Panc1 (cell line): ENCODE measurements at regions not wholly inside any gene's neighbourhood (a gene's known extent, or its start where the extent isn't known, plus 50 kb on each side); places are given as distances from the start of the nearest gene placed in this dataset.

Experiments used
- ATAC-seq: fragments of 200-7000 bp; cut with Tn5 transposase; 2 replicates; pipeline ENCODE4 v1.9.1; 2020; ENCODE audit warnings: mild to moderate bottlenecking, moderate library complexity
- BruUV-seq: library from RNA; stranded (reverse); fragments of 400-500 nt; replicated peaks from 2 replicates; lab custom pipeline; 2021; lab: Mats Ljungman, UMichigan
- CTCF ChIA-PET: fragments of 300-600 bp; sonication (Branson Sonifier 250); formaldehyde crosslinking; loops from one replicate; lab custom pipeline; 2022; ENCODE audit warnings: antibody characterized with exemption; lab: Charles Lee
- POLR2A ChIA-PET: fragments of 300-600 bp; sonication (Branson Sonifier 250); formaldehyde crosslinking; loops from one replicate; lab custom pipeline; 2022; ENCODE audit warnings: antibody characterized with exemption; lab: Charles Lee
- DNase-seq: peaks from one replicate; pipeline ENCODE4 v3.0.0-alpha.2; 2010; ENCODE audit warnings: low read depth, low spot score
- H3K27ac ChIP-seq: 2 replicates; pipeline ENCODE4 v1.5.1; 2011; ENCODE audit warnings: mild to moderate bottlenecking, low read length, inconsistent platforms
- H3K27me3 ChIP-seq: fragments of 200-500 bp; sonication (Bioruptor generic); 2 replicates; pipeline ENCODE4 v1.6.0; 2014; ENCODE audit warnings: low read length, inconsistent platforms; ENCODE audit not compliant: control insufficient read depth, insufficient read depth
- H3K36me3 ChIP-seq: fragments of 200-500 bp; sonication (Bioruptor generic); 2 replicates; pipeline ENCODE4 v1.5.1; 2014; ENCODE audit warnings: inconsistent platforms, mild to moderate bottlenecking, low read length, moderate library complexity; ENCODE audit not compliant: control insufficient read depth, insufficient read depth
- H3K4me1 ChIP-seq: 2 replicates; pipeline ENCODE4 v1.5.1; 2011; ENCODE audit warnings: inconsistent platforms, mild to moderate bottlenecking, low read length, moderate library complexity; ENCODE audit not compliant: control insufficient read depth, insufficient read depth
- H3K4me3 ChIP-seq, 2 experiments: 2 replicates each; pipeline ENCODE4 v1.5.1; 2011 to 2012; ENCODE audit warnings: low read depth in 2 of 2, low read length in 2 of 2, mild to moderate bottlenecking in 2 of 2, inconsistent platforms in 1 of 2, moderate library complexity in 1 of 2
- H3K9me3 ChIP-seq: fragments of 200-500 bp; sonication (Bioruptor generic); 2 replicates; pipeline ENCODE4 v1.5.1; 2014; ENCODE audit warnings: low read depth, mild to moderate bottlenecking, inconsistent platforms, low read length, moderate library complexity; ENCODE audit not compliant: control insufficient read depth, insufficient read depth
- CTCF ChIP-seq: fragments of 450-650 bp; IDR thresholded peaks from 2 replicates; pipeline ENCODE4 v1.5.1; 2017; ENCODE audit warnings: mild to moderate bottlenecking
- POLR2AphosphoS5 ChIP-seq: IDR thresholded peaks from 2 replicates; pipeline ENCODE4 v1.6.1; 2012; ENCODE audit warnings: mild to moderate bottlenecking, low read depth, low read length, moderate library complexity
- REST ChIP-seq, 2 experiments: IDR thresholded peaks; 2 replicates each; pipeline ENCODE4 v1.6.1; 2011 to 2012; ENCODE audit warnings: low read depth in 2 of 2, control low read depth in 1 of 2, low read length in 1 of 2, mild to moderate bottlenecking in 1 of 2, moderate library complexity in 1 of 2; ENCODE audit not compliant: insufficient read depth in 1 of 2
- SIN3A ChIP-seq: IDR thresholded peaks from 2 replicates; pipeline ENCODE4 v1.6.1; 2012; ENCODE audit warnings: low read depth, mild to moderate bottlenecking, low read length, moderate library complexity, borderline replicate concordance; ENCODE audit not compliant: insufficient read depth
- TCF7L2 ChIP-seq: IDR thresholded peaks from 2 replicates; pipeline ENCODE4 v1.6.1; 2011; ENCODE audit warnings: mild to moderate bottlenecking, low read depth, low read length, inconsistent platforms
- in situ Hi-C: cut with HindIII; loops from 2 replicates; pipeline ENCODE4 v1.10.0; 2016; ENCODE audit warnings: low sequenced_read_pairs, low pct_unique_long_range_greater_than_20kb
- intact Hi-C: fragments of 100-400 bp; cut with micrococcal nuclease; formaldehyde crosslinking; loops from one replicate; pipeline ENCODE4 v1.10.0; 2022; ENCODE audit not compliant: unreplicated experiment

DNA sequence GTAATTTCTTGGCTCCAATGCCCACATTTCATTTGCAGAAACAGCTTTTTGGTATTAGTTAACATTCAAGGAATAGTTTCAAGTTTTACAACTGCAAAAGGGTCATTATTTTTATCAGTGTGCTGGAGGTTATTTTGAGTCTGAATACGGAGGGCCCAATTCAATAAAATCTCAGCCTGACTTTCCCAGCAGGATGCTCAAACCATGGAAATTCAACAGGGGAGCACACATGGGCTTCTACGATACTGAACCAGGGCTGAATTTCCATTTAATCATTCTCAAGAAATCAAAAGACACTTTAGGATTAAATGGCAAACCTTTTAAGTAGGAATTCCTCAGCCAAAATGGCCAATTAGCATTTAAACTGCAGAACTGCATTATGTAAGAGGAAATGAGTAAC, 700.9 kb upstream of the ANKRD30A start:
- ChIA-PET CTCF (no interaction called here), POLR2A (no interaction called here)
- Histone ChIP-seq H3K4me3 (no peak overlapping the region), H3K9me3 (no peaks in the 10 kb centered on the region), H3K27me3 (no peaks in the 10 kb centered on the region), H3K4me1 (no peaks in the 10 kb centered on the region), H3K27ac (no peak overlapping the region), H3K36me3 (no peaks in the 10 kb centered on the region)
- no TSS peak for BruUV-seq
- ATAC-seq (no peak), DNase-seq (no peak)
- in situ Hi-C loops (no loop called here), intact Hi-C loops (no loop called here)
- TF ChIP-seq SIN3A (no peak), TCF7L2 (no peak), CTCF (no peak), POLR2AphosphoS5 (no peak), REST (IDR thresholded peaks at IDR 0.05; ENCODE audit: insufficient read depth in 1 of 2, low read depth in 2 of 2, low read length in 1 of 2) (no peak)

- no peaks in the 10 kb centered on the region for H3K36me3 ChIP-seq
- H3K9me3 ChIP-seq, result no peaks in the 10 kb centered on the region
- DNase-seq, result no peak
- in situ Hi-C loops, result no loop called here
- H3K27ac ChIP-seq, result no peak overlapping the region
- ChIA-PET POLR2A (no interaction called here), CTCF (no interaction called here)
- TF ChIP-seq SIN3A, result no peak
- no peak for TF ChIP-seq TCF7L2
- TF ChIP-seq REST (IDR thresholded peaks at IDR 0.05; ENCODE audit: insufficient read depth in 1 of 2, low read depth in 2 of 2, low read length in 1 of 2), result no peak
- no peak for TF ChIP-seq POLR2AphosphoS5
- no peak for TF ChIP-seq CTCF
- intact Hi-C loops, result no loop called here
- H3K27me3 ChIP-seq, result no peaks in the 10 kb centered on the region
- BruUV-seq, result no TSS peak
- ATAC-seq, result no peak
- H3K4me3 ChIP-seq, result no peak overlapping the region
- no peaks in the 10 kb centered on the region for H3K4me1 ChIP-seq
Observed at GRCh38 chr10:36423821-36424248, 701.6 kb upstream of the ANKRD30A start.
